Fibroblast of lung (primary cell): ENCODE measurements at regions not wholly inside any gene's neighbourhood (a gene's known extent, or its start where the extent isn't known, plus 50 kb on each side); places are given as distances from the start of the nearest gene placed in this dataset.

Experiments
- DNase-seq, 2 donors: peaks; one replicate each; pipeline versions ENCODE4 v3.0.0 to v3.0.0-alpha.2; 2010; ENCODE audit warnings: low read depth in 2 of 2
- H2AFZ ChIP-seq: 2 replicates; pipeline ENCODE4 v1.5.1; 2012; ENCODE audit warnings: low read length, control low read depth, inconsistent platforms
- H3K27ac ChIP-seq: 2 replicates; pipeline ENCODE4 v1.5.1; 2011; ENCODE audit warnings: low read length, control low read depth; ENCODE audit not compliant: insufficient read depth
- H3K27me3 ChIP-seq: 2 replicates; pipeline ENCODE4 v1.5.1; 2011; ENCODE audit warnings: mild to moderate bottlenecking, low read length; ENCODE audit not compliant: control insufficient read depth, insufficient read depth
- H3K36me3 ChIP-seq: 2 replicates; pipeline ENCODE4 v1.5.1; 2011; ENCODE audit warnings: low read length; ENCODE audit not compliant: control insufficient read depth, insufficient read depth
- H3K4me1 ChIP-seq: 2 replicates; pipeline ENCODE4 v1.5.1; 2011; ENCODE audit warnings: low read length; ENCODE audit not compliant: control insufficient read depth, insufficient read depth; ENCODE audit errors: extremely low read depth
- H3K4me2 ChIP-seq: 2 replicates; pipeline ENCODE4 v1.5.1; 2011; ENCODE audit warnings: low read length, control low read depth; ENCODE audit not compliant: insufficient read depth; ENCODE audit errors: extremely low read depth
- H3K4me3 ChIP-seq, 4 experiments: fragments of 200-600 bp in 1 of 4; sonication (generic) in 1 of 4; replicated peaks in 1 of 4; 2 replicates each; pipeline ENCODE4 v1.5.1; 2011 to 2016; ENCODE audit warnings: low read length in 4 of 4, low read depth in 3 of 4, mild to moderate bottlenecking in 3 of 4, control low read depth in 2 of 4, inconsistent platforms in 1 of 4, mixed read lengths in 1 of 4; ENCODE audit not compliant: insufficient read depth in 1 of 4; ENCODE audit errors: control extremely low read depth in 1 of 4
- H3K79me2 ChIP-seq: 2 replicates; pipeline ENCODE4 v1.5.1; 2012; ENCODE audit warnings: mild to moderate bottlenecking, low read length, inconsistent platforms; ENCODE audit not compliant: control insufficient read depth, insufficient read depth
- H3K9ac ChIP-seq: 2 replicates; pipeline ENCODE4 v1.5.1; 2011; ENCODE audit warnings: mild to moderate bottlenecking, low read length, control low read depth; ENCODE audit not compliant: insufficient read depth
- H3K9me3 ChIP-seq: 2 replicates; pipeline ENCODE4 v1.5.1; 2012; ENCODE audit warnings: low read depth, low read length; ENCODE audit not compliant: control insufficient read depth, insufficient read depth
- H4K20me1 ChIP-seq: 2 replicates; pipeline ENCODE4 v1.5.1; 2011; ENCODE audit warnings: low read length; ENCODE audit not compliant: control insufficient read depth, insufficient read depth; ENCODE audit errors: extremely low read depth
- CTCF ChIP-seq, 2 donors: IDR thresholded peaks in 1 of 2; conservative IDR thresholded peaks in 1 of 2; 1 replicate in 1 of 2; 2 replicates in 1 of 2; pipeline ENCODE4 v1.5.1; 2011 to 2012; ENCODE audit warnings: low read length in 2 of 2, control low read depth in 1 of 2, inconsistent platforms in 1 of 2, low read depth in 1 of 2, mild to moderate bottlenecking in 1 of 2
- EZH2 ChIP-seq: IDR thresholded peaks from 2 replicates; pipeline ENCODE4 v1.5.1; 2012; ENCODE audit warnings: low read length, control low read depth, mild to moderate bottlenecking; ENCODE audit errors: missing control alignments

GRCh38 chr3:16109929-16110328, 64.6 kb upstream of the GALNT15 start:
- Histone ChIP-seq H3K79me2 (no peaks in the 10 kb centered on the region), H4K20me1 (no peaks in the 10 kb centered on the region), H3K27ac (no peak overlapping the region), H3K4me2 (no peak overlapping the region), H3K4me3 (no peak overlapping the region), H2AFZ (no peak overlapping the region), H3K9ac (no peak overlapping the region), H3K36me3 (no peaks in the 10 kb centered on the region), H3K9me3 (no peaks in the 10 kb centered on the region), H3K4me1 (peaks cover 14% of the 10 kb centered on the region), H3K27me3 (no peaks in the 10 kb centered on the region)
- no peak for DNase-seq
- TF ChIP-seq EZH2 (no peak), CTCF (conservative IDR thresholded peaks at IDR 0.05 in 1 of 2, IDR thresholded peaks at IDR 0.05 in 1 of 2; ENCODE audit: low read depth in 1 of 2, low read length in 2 of 2) (no peak)

GRCh38 chr3:16112910-16113504, 61.5 kb upstream of the GALNT15 start:
- no peak overlapping the region for H3K9ac ChIP-seq
- H3K79me2 ChIP-seq, result no peaks in the 10 kb centered on the region
- H3K36me3 ChIP-seq, result no peaks in the 10 kb centered on the region
- TF ChIP-seq CTCF (conservative IDR thresholded peaks at IDR 0.05 in 1 of 2, IDR thresholded peaks at IDR 0.05 in 1 of 2; ENCODE audit: low read depth in 1 of 2, low read length in 2 of 2), result no peak
- no peak for TF ChIP-seq EZH2
- no peaks in the 10 kb centered on the region for H3K27me3 ChIP-seq
- no peak overlapping the region for H2AFZ ChIP-seq
- peak overlapping the region; percentile 81 for H3K27ac ChIP-seq
- H3K4me2 ChIP-seq, result peak overlapping the region; percentile 15
- no peak overlapping the region for H3K4me3 ChIP-seq
- H3K4me1 ChIP-seq, result peaks cover 14% of the 10 kb centered on the region
- no peaks in the 10 kb centered on the region for H3K9me3 ChIP-seq
- no peaks in the 10 kb centered on the region for H4K20me1 ChIP-seq
- peak; percentile 68 to 90 for DNase-seq

- Histone ChIP-seq H3K4me2 (peak overlapping the region; percentile 10), H2AFZ (no peak overlapping the region)
- TF ChIP-seq CTCF (conservative IDR thresholded peaks at IDR 0.05 in 1 of 2, IDR thresholded peaks at IDR 0.05 in 1 of 2; ENCODE audit: low read depth in 1 of 2, low read length in 2 of 2), result no peak
- no peak for TF ChIP-seq EZH2
Measured at GRCh38 chr3:16113704-16114103, 60.8 kb upstream of the GALNT15 start.

More at GRCh38 chr3:16113704-16114103, 60.8 kb upstream of the GALNT15 start:
- Histone ChIP-seq H3K27me3 (no peaks in the 10 kb centered on the region), H3K4me1 (peaks cover 14% of the 10 kb centered on the region), H3K9me3 (no peaks in the 10 kb centered on the region), H3K9ac (peak overlapping the region; percentile 39), H3K27ac (peak overlapping the region; percentile 81), H3K36me3 (no peaks in the 10 kb centered on the region), H4K20me1 (no peaks in the 10 kb centered on the region), H3K4me3 (no peak overlapping the region), H3K79me2 (no peaks in the 10 kb centered on the region)
- DNase-seq, result peak; percentile 55 to 80
